Stomach (tissue), 4 donors: ENCODE measurements at regions not wholly inside any gene's neighbourhood (a gene's known extent, or its start where the extent isn't known, plus 50 kb on each side); places are given as distances from the start of the nearest gene placed in this dataset.

Source experiments
- CTCF ChIP-seq, 7 experiments: fragments of 450-650 bp in 4 of 7; fragments of 200-600 bp in 3 of 7; sonication (generic) in 3 of 7; IDR thresholded peaks; one replicate each; pipeline ENCODE4 v1.5.1; 2016 to 2019; ENCODE audit warnings: antibody characterized with exemption in 7 of 7, control low read depth in 2 of 7, mild to moderate bottlenecking in 1 of 7
- EP300 ChIP-seq: sonication (generic); formaldehyde crosslinking; IDR thresholded peaks from one replicate; pipeline ENCODE4 v1.6.1; 2017; ENCODE audit warnings: antibody characterized with exemption
- POLR2A ChIP-seq, 4 donors: fragments of 450-650 bp; IDR thresholded peaks; one replicate each; pipeline ENCODE4 v1.6.1; 2016; ENCODE audit warnings: antibody characterized with exemption in 4 of 4, control low read depth in 2 of 4, mild to moderate bottlenecking in 1 of 4, moderate library complexity in 1 of 4
- POLR2AphosphoS5 ChIP-seq, 3 donors: sonication (generic); formaldehyde crosslinking; IDR thresholded peaks; one replicate each; pipeline ENCODE4 v1.6.1; 2016; ENCODE audit warnings: antibody characterized with exemption in 3 of 3

GRCh38 chr21:39108291-39109162, 74.7 kb downstream of the PSMG1 start:
- TF ChIP-seq POLR2AphosphoS5 (IDR thresholded peaks at IDR 0.05), result no peak
- TF ChIP-seq EP300, result no peak
- no peak for TF ChIP-seq CTCF (IDR thresholded peaks at IDR 0.05)
- no peak for TF ChIP-seq POLR2A (IDR thresholded peaks at IDR 0.05)
